ENCODE measurements at regions not wholly inside any gene's neighbourhood (a gene's known extent, or its start where the extent isn't known, plus 50 kb on each side); places are given as distances from the start of the nearest gene placed in this dataset.

DNA sequence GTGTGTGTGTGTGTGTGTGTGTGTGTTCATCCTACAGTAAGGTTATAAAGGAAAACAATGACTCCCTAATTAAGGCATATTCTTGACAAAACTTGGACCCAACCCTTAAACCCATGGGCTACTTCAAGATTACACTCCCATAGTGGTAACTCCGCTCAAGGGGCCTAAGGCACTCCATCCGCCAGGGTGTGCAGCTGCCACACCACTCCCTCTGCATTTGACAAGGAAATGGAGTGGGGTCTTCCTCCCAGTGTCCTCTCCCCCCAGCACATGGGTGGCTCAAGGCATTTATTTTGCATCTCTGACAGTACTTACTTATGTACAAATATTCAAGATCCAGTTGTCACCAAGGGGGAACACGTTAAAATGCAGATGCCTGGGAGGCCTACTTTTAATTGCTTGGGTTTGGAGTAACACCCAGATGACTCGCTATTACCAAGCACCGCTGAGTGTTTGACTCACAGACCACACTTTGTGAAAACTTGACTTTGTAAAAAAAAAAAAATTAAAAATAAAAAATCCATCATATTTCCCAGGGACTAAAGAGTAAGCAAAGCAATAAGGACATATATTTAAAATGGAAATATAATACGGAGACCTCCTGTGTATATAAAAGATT is 53.0 kb upstream of the AGR3 start:
- TF ChIP-seq, protein P1, sequence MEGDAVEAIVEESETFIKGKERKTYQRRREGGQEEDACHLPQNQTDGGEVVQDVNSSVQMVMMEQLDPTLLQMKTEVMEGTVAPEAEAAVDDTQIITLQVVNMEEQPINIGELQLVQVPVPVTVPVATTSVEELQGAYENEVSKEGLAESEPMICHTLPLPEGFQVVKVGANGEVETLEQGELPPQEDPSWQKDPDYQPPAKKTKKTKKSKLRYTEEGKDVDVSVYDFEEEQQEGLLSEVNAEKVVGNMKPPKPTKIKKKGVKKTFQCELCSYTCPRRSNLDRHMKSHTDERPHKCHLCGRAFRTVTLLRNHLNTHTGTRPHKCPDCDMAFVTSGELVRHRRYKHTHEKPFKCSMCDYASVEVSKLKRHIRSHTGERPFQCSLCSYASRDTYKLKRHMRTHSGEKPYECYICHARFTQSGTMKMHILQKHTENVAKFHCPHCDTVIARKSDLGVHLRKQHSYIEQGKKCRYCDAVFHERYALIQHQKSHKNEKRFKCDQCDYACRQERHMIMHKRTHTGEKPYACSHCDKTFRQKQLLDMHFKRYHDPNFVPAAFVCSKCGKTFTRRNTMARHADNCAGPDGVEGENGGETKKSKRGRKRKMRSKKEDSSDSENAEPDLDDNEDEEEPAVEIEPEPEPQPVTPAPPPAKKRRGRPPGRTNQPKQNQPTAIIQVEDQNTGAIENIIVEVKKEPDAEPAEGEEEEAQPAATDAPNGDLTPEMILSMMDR (IDR thresholded peaks at IDR 0.05): no peak
- TF ChIP-seq POLR2AphosphoS5 (IDR thresholded peaks at IDR 0.05; ENCODE audit: insufficient read depth in 1 of 2, low read depth in 1 of 2): no peak

Measured in vagina (tissue), 2 donors.